Activated CD4-positive, alpha-beta T cell treated with anti-CD3 and anti-CD28 coated beads, Interleukin-2, Interleukin-4, amounts not matched to agents 100 ng/mL and 50 ng/mL, durations not matched to agents 16 hours and 8 hours (primary cell): ENCODE measurements at regions not wholly inside any gene's neighbourhood (a gene's known extent, or its start where the extent isn't known, plus 50 kb on each side); places are given as distances from the start of the nearest gene placed in this dataset.
"Not testable (repeated sequence)": the region's sequence is repeated elsewhere in the genome, so short reads cannot be mapped to it uniquely, and the experiment has no call there.

Source experiments
- DNase-seq: peaks from one replicate; pipeline ENCODE4 v3.0.0-alpha.2; 2020; ENCODE audit warnings: low spot score

DNA sequence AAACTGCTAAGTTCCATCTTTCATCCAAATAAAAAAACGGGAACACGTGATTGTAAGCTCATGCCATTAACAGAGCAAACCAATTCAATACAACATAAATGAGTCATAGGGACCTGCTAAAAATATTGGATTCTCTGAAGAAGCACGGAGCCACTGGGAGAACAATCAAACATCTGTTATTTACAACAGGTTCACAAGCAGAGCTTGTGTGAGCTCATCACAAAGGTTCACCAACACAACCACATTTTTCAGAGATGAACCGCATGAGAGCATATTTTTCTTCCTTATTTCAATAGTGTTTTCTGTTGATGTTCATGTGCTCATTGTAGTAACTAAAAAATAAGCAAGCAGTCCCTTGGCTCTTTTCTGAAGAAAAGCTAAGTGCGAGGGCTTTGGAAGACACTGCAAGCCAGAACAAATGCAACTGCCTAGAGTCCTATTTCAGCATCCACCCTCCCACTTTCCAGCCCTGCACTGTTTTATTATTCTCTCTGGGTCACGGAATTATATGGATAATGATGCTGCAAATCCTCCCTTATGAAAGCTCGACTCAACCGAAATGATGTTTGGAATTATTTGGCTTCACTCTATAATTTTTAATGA is 545.8 kb downstream of the LIG4 start:
- no peak for DNase-seq

DNA sequence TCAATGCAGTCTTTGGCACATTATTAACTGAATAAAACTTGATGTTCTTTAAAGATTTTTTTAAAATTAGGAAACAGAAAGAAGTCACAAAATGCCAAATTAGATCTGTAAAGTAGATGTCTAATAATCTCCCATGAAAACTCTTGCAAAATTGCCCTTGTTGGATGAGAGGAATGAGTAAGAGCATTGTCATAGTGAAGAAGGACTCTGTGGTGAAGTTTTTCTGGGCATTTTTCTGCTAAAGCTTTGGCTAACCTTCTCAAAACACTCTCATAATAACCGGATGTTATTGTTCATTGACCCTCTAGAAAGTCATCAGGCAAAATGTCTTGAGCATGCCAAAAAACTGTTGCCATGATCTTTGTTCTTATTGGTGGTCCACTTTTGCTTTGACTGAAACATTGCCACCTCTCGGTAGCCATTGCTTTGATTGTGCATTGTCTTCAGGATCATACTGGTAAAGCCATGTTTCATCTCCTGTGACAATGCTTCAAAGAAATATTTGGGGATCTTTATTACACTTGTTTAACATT is 549.3 kb downstream of the LIG4 start:
- DNase-seq: no peak

DNA sequence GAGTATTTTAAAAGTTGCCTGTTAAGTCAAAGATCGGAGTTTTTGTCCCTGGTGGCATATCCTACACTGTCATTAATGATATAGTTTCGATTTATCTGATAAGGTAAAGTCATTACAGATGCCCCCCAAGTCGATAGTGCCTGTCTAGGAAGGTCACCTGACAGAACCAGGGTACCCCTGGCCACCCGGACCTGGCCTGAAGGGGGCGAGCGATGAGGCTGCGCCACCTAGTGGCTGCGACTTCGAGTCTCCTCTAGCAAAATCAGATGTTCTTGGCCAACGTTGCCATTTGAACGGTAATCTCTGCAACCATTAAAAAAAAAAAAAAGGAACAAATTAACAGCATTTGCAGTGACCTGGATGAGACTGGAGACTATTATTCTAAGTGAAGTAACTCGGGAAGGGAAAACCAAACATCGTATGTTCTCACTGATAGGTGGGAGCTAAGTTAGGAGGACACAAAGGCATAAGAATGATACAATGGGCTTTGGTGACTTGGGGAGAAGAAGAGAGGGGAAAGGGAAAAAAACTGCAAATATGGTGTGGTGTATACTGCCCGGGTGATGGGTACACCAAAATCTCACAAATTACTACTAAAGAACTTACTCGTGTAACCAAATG is 565.1 kb downstream of the LIG4 start:
- peak; percentile 21 for DNase-seq

DNA sequence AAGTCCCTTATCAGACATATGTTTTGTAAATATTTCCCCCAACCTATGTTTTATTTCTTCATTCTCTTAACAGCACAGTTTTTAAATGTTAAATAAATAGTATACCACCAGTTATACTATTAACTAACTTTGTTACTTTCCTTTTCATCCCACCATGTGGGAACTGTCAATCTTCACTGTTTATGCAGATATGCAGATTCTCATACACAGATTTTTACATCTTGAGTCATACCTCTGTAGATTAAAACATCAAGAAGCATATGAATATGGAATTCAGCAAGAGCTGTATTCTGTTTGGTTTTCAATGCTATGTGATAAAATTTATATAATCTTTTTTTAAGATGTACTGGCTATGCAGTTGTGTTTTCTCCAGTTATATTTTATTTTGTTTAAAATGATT is 566.3 kb downstream of the LIG4 start:
- no peak for DNase-seq

DNA sequence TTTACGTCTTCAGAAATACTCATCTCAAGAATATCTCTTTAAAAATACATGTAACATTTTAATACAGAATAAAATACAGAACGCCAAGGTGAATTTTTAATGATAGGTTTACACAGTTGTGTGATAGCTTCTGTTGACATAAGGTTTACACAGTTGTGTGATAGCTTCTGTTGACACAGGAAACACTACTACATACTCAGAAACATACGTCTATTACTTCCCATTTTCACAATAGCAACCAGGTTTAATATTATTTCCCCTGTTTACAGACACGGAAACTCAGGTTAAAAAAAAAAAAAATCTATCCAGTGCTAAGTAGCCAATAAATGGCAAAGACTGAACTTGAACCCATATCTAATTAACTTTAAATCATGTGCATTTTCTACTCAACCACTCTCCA is 571.2 kb downstream of the LIG4 start:
- DNase-seq: no peak

DNA sequence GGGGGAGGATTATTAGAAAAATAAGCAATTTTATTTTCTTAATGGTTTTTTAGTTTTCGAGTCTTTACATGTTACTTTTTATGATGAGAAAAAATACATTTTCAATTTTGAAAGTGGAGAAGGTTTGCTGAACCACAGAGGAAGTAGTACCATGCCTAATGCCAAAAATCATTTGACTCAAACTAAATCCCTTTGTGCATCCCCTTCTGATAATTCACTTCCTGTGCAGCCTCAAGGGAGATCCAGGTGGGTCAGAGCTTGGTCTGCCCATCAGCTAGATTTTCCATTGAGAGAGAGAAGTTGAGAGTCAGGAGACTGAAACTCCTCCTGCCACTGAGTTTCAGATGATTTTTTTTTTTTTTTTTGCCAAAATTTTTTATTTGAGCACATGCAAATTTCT is 571.7 kb downstream of the LIG4 start:
- DNase-seq: no peak

DNA sequence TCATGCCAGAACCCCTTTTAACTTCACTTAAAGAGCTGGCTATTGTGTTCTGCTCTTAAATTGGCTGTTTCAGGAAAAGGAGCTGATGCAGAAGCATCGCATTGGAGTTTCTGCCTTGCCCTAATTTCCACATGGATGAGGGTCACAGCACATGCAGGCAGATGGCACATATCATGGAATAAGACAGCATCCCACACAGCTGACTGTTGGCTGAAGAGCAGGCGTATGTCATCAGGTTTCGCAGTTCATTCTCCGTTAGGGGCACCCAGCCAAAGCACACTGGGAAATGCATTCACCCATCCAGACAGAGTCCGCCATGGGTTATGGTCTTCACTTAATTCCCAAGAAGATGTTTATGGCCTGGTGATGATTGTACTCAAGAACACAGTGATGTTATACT is 572.5 kb downstream of the LIG4 start:
- no peak for DNase-seq

DNA sequence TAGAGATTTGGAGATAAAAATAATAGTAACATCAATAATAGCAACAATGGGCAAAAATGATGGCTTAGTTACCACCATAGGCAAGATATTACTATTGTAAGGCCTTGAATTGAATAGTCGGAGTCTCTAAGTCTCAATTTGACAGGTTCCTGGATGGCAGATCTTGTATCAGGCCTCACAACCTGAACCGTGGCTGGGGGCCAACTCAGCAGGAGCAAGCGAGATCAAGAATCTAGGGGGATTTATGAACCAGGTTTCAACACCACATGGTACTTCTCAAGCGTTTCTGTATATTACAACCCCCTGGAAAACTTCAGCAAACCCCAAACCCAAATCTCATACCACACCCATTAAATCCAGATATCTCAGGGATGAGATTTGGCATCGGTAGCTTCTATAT is 573.8 kb downstream of the LIG4 start:
- no peak for DNase-seq

DNA sequence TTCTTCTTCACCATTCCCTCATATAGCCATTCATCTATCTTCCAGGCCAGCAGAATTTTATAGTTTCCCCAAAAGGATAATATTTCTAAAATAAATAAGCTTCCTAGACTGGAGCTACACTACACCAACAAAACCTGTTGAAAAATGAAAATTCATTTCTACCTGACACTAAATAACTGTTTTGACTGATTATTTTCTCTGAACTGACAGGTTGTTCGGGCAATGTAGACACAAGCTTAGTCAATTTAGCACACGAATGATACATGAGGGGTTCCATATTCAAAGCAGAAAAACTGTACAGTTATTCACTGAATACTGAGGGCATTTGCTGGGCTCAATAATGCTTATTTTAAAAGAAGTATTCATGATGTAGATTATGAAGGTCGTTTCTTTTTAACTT is 589.7 kb downstream of the LIG4 start:
- no peak for DNase-seq

DNA sequence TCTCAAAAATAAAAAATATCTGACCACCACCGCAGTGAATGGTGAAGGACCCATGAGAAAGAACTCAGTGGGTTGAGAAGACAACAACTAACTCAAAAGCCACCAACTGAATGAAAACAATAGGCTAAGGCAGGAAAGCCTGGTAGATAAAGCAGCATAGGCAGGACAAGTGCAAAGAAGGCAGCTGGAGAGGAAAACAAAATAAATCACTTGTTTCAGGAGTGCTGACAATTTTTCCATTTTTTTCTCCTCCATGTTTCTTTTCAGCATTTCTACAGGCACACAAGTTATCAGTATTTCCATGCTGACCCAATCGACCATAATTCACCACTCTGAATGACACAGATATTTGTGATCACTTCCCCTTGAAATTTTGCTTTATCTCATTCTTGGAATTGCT is 597.8 kb downstream of the LIG4 start:
- DNase-seq: no peak

DNA sequence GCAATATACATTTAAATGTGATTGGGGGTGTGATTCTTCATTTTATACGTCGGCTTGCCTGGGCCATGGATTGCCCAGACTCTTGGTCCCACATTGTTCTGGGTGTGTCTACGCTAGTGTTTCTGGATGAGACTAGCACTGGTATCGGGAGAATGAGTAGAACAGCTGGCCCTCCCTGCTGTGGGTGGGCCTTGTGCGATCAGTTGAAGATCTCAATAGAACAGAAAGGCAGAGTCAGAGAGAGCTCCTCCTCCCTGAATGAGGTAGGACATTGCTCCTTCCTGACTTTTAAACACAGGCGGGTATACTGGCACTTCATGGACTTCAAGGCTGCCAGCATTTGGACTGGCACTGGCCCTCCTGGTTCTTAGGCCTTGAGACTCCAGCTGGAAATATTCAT is 603.0 kb downstream of the LIG4 start:
- DNase-seq: no peak

DNA sequence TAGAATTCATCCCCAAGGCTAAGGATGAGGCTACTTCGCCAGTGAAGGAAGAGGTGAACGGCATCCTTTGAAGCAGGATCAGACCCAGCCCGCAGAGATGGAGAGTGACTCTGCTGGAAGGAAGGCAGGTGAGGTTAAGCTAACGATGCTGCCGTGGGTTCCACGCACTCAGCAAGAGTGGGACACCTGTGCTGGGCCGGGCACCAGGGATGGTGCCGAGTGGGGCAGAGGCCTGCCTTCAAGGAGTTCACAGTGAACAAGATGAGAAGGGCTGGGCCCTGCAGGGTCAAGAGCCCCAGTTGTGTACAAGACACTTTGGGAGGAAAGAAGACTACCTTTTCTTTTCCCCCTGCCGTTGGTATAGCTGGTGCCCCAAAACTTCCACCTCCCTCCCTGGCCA is 606.6 kb downstream of the LIG4 start:
- no peak for DNase-seq

DNA sequence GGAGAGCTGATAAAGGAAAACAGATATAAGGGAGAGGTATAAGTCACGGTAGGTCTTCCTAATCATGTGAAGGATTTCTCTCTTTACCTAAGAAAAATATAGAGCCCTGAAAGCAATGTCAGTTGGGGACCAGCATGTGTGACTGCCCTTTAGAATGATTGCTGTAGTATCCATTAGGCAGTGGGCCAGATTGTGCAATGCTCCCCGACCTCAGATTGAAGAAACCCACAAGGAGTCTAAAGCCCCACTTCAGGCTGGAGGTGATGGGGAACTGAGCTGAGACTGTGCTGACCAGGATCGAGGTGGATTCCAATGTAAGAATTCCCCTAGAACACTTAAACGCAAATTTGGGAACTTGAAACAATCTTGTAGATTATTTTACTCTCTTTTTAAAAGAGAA is 614.4 kb downstream of the LIG4 start:
- no peak for DNase-seq

DNA sequence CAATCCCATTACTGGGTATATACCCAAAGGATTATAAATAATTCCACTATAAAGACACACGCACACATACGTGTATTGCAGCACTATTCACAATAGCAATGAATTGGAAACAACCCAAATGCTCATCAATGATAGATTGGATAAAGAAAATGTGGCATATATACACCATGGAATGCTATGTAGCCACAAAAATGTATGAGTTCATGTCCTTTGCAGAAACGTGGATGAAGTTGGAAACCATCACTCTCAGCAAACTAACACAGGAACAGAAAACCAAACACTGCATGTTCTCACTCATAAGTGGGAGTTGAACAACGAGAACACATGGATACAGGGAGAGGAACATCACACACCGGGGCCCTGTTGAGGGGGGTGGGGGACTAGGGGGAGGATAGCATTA is 619.0 kb downstream of the LIG4 start:
- DNase-seq: not testable (repeated sequence)

DNA sequence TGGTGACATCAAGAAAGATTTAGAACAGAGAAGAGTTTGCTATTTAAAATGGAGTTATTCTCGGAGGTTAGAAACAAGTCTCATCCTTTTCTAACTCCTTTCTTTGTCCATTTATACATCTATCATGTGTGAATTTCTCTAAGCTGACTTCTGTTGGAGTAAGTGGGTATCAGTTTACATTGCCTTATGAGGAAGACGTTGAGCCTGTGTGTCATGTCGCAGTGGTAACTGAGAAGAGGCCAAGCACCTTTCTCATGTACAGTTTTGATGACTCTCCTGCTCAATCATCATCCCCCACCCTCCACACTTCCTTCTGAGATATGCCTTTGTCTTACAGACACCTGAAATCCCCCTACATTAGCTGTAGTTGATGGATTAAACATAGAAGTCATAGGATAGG is 624.8 kb downstream of the LIG4 start:
- no peak for DNase-seq

DNA sequence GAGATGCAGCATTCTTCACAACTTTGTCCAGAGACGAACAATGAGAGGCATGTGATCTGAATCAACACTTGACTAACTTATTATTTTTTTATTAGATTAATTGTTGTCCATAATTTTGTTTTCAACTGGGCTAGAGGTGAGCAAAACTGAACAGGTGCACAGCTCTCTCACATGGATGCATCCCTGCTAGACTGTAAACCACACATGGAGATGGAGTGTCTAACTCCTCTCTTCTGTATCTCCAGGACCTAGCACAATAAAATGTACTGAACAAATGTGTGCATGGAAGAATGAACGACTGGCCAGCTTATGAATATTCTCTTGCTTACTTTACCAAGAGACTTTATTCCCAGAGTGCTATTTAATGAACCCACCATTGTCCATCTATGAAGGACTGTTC is 627.7 kb downstream of the LIG4 start:
- DNase-seq: no peak

DNA sequence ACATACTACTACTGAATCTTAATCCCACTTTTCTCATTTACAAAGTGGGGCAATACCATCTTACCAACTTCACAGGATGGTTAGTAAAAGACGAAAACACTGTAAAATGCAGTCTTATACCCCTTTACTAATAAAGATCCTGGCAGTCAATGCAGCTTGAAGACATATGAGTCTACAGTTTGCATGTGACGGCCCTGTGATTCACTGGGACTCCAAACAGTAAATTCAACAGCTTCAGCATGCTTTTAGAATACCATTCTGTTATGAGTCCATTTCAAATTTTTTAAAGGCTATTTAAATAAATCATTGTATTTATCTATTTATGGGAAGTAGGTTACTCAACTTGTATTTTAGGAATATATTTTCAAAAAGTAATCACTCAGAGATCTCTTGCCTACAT is 629.1 kb downstream of the LIG4 start:
- no peak for DNase-seq

DNA sequence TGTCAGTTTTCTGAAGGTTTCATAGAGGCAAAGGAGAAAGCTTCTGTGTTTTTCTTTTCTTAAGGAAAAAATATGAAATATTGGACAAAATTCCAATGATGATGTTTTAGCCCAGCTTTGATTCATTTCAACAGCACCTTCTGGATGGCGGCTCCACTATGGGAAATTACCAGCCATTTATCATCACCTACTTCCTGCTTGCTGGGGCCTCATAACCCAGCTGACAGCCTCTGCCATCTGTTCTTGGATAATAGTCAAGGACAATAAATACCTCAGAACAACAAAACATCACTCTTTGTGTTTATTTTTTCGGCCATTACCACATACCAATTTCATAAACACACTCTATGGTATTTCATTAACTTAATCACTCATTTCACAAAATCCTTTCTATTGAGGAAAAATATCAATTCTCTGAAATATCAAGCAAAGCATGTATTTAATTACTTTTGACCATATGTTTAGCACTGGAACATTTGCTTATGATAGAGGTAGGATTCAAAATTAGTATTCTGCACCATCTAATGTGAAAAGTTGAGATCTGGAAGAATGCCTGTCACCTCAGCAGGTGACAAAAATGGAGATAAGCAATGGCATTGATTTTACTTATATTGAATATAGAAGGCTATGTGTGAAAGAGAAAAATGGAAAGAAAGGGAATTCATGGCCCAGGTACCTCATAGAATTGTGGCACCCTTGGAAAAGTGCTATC is 629.7 kb downstream of the LIG4 start:
- DNase-seq: no peak

DNA sequence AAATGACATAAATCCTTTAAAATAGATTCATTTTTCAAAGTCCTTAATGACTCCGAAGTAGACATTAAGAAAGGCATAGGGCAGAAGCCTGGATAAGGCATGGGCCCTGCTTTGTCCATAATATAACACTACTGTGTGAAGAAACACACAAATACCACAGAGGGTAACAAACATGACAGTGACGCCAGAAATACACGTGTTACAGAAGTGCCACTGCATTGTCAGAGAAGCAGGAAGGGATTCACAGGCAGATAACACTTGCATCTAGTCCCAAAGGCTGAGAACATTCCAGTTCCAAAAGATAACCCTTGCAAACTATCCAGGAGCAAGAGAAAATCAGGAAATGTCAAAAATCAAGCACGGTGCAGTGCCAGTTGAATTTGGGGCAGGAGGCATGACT is 633.2 kb downstream of the LIG4 start:
- DNase-seq: no peak

DNA sequence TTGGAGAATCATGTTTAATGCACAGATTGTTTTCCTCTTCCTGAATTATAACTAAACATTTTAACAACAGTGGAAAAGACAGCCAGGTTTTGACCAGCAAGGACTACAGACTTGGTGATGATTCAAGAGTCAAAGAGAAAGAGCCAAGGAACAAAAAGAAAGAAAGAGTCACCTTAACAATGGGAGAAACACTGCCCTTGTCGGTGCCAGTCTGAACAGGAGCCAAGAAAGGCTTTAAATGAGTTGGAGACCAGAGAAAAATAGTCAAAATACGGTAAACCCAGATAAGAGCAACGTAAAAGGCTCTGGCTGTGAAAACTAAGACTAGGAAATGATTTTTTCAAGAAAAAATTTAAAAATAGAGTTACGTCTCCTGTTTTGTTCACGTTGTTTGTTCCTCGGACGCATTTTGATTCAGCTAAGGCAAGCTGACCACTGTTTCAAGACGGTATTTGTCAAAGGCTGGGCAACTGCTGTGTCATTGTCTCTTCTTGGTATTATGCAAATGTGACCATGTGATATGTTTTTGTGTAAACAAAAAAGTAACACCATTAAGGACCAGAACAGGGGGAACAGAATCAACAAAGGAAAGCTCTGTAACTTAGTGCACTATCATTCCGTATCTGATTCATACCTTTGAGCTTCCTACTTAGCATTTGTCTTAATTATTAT is 634.5 kb downstream of the LIG4 start:
- no peak for DNase-seq

DNA sequence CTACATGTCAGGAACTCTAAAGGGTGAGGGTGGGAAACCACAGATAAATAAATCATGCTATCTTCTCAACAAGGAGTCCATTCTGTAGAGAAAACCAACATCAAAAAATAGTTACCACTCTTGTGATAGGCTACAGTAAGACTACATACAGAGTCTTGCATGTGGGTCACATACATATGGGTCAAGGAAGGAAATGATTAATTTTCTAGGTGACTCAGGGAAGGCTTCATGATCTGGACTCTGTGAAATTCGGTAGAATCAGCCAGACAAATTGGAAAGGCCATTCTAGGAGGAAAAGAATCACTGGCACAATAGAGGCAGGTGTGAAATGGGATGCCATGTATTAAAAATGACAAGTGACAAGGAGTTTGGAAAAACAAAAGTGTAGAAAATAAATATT is 638.9 kb downstream of the LIG4 start:
- no peak for DNase-seq

DNA sequence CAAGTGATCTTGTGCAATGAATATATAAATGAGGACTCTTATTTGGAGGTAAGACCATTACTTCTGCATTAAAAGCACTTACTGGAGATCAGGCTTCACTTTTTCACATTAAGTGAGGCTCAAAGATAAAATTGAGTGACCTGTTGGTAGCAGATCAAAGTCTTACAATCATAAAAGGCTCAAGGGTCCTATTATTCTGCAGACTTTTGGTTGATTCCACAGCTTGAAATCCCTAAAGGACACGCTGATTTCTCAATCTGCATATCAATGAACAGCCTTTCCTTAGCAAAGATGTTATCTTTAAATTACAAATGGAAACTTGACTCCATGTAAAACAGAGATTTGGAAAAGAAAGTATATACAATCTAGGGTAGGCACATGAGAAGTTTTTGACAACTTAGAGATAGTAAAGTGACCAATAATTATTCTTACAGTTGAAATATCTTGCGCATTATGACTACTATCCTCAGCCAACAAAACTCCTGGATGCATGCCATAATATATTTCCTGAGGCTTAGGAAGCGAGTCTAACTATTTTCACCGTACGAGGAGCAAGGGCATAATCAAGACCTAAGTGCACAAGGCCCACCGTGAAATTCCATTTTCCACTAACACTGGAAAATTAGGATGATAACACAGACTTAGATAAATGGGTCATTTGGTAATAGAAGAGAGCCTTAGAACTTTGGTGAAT is 640.7 kb downstream of the LIG4 start:
- no peak for DNase-seq
